ENCODE measurements at regions not wholly inside any gene's neighbourhood (a gene's known extent, or its start where the extent isn't known, plus 50 kb on each side); places are given as distances from the start of the nearest gene placed in this dataset.

- H3K36me3 ChIP-seq (ENCODE audit: insufficient read depth, low read length) = no peaks in the 10 kb centered on the region
- ATAC-seq (ENCODE audit: poor library complexity) (no peak), DNase-seq (peak in 1 of 14 experiments; percentile 1)
- CTCF ChIA-PET = no interaction called here
- intact Hi-C loops (cut with DNase I, micrococcal nuclease) = no loop called here
- POLR2A ChIA-PET = no interaction called here
- peaks cover 26 to 52% of the 10 kb centered on the region in 2 experiments for H3K9me3 ChIP-seq (ENCODE audit: control insufficient read depth in 1 of 2, insufficient read depth in 1 of 2, low read length in 2 of 2)
- no peak overlapping the region for H3K27ac ChIP-seq (ENCODE audit: low read depth in 1 of 2, low read length in 2 of 2)
- H3K4me1 Mint-ChIP-seq (ENCODE audit: low read depth) = no peaks in the 10 kb centered on the region
- no peak for TF ChIP-seq CTCF (IDR thresholded peaks at IDR 0.05)
- peaks cover 0 to 4% of the 10 kb centered on the region in 2 experiments for H3K27me3 ChIP-seq (ENCODE audit: control insufficient read depth in 1 of 2, insufficient read depth in 2 of 2, low read length in 2 of 2)
- H3K9me3 Mint-ChIP-seq = peaks cover 9% of the 10 kb centered on the region
- no peaks in the 10 kb centered on the region for H3K4me1 ChIP-seq (ENCODE audit: insufficient read depth, low read length)
- H3K27ac Mint-ChIP-seq = no peak overlapping the region
- H3K4me3 ChIP-seq (ENCODE audit: low read length) = no peak overlapping the region
- H3K4me3 Mint-ChIP-seq = no peak overlapping the region
- no peaks in the 10 kb centered on the region for H3K36me3 Mint-ChIP-seq (ENCODE audit: low read depth)
- H3K27me3 Mint-ChIP-seq = no peaks in the 10 kb centered on the region
These were observed 147.7 kb upstream of the HS6ST1 start for GRCh38 chr2:128466376-128466775.

- CTCF ChIA-PET = no interaction called here
- Histone ChIP-seq H3K27ac (ENCODE audit: low read depth in 1 of 2, low read length in 2 of 2) (no peak overlapping the region), H3K36me3 (ENCODE audit: insufficient read depth, low read length) (no peaks in the 10 kb centered on the region), H3K27me3 (ENCODE audit: control insufficient read depth in 1 of 2, insufficient read depth in 2 of 2, low read length in 2 of 2) (peaks cover 0 to 4% of the 10 kb centered on the region in 2 experiments), H3K9me3 (ENCODE audit: control insufficient read depth in 1 of 2, insufficient read depth in 1 of 2, low read length in 2 of 2) (peaks cover 26 to 56% of the 10 kb centered on the region in 2 experiments), H3K4me1 (ENCODE audit: insufficient read depth, low read length) (no peaks in the 10 kb centered on the region), H3K4me3 (ENCODE audit: low read length) (no peak overlapping the region)
- intact Hi-C loops (cut with DNase I, micrococcal nuclease) = no loop called here
- Mint-ChIP-seq H3K4me3 (no peak overlapping the region), H3K9me3 (peaks cover 9% of the 10 kb centered on the region), H3K36me3 (ENCODE audit: low read depth) (no peaks in the 10 kb centered on the region), H3K4me1 (ENCODE audit: low read depth) (no peaks in the 10 kb centered on the region), H3K27me3 (no peaks in the 10 kb centered on the region), H3K27ac (no peak overlapping the region)
- ATAC-seq (ENCODE audit: poor library complexity) = no peak
- peak in 1 of 14 experiments; percentile 1 for DNase-seq
- no peak for TF ChIP-seq CTCF (IDR thresholded peaks at IDR 0.05)
- POLR2A ChIA-PET = no interaction called here
These were observed 148.1 kb upstream of the HS6ST1 start for GRCh38 chr2:128466776-128467175.

GRCh38 chr2:128467321-128467969 is 148.8 kb upstream of the HS6ST1 start:
- Histone ChIP-seq H3K9me3 (ENCODE audit: control insufficient read depth in 1 of 2, insufficient read depth in 1 of 2, low read length in 2 of 2) (peaks cover 26 to 59% of the 10 kb centered on the region in 2 experiments), H3K36me3 (ENCODE audit: insufficient read depth, low read length) (no peaks in the 10 kb centered on the region), H3K4me1 (ENCODE audit: insufficient read depth, low read length) (no peaks in the 10 kb centered on the region), H3K27me3 (ENCODE audit: control insufficient read depth in 1 of 2, insufficient read depth in 2 of 2, low read length in 2 of 2) (peaks cover 0 to 4% of the 10 kb centered on the region in 2 experiments), H3K4me3 (ENCODE audit: low read length) (no peak overlapping the region), H3K27ac (ENCODE audit: low read depth in 1 of 2, low read length in 2 of 2) (no peak overlapping the region)
- Mint-ChIP-seq H3K4me3 (no peak overlapping the region), H3K9me3 (peaks cover 9% of the 10 kb centered on the region), H3K4me1 (ENCODE audit: low read depth) (no peaks in the 10 kb centered on the region), H3K27me3 (no peaks in the 10 kb centered on the region), H3K27ac (no peak overlapping the region), H3K36me3 (ENCODE audit: low read depth) (no peaks in the 10 kb centered on the region)
- ATAC-seq (ENCODE audit: poor library complexity) (no peak), DNase-seq (peak in 1 of 14 experiments; percentile 4)
- ChIA-PET POLR2A (no interaction called here), CTCF (no interaction called here)
- intact Hi-C loops (cut with DNase I, micrococcal nuclease) = no loop called here
- TF ChIP-seq CTCF (IDR thresholded peaks at IDR 0.05) = no peak

All from CD4-positive, alpha-beta T cell (primary cell).